ENCODE measurements at regions not wholly inside any gene's neighbourhood (a gene's known extent, or its start where the extent isn't known, plus 50 kb on each side); places are given as distances from the start of the nearest gene placed in this dataset.

GRCh38 chr18:67933271-67933670 is 416.8 kb upstream of the DSEL start:
- WGBS, 2 donors: 88 to 90% methylated on average over 1 of the region's 1 CpG
- no peak overlapping the region for H3K27ac ChIP-seq (ENCODE audit: low read depth in 1 of 2, low read length in 2 of 2)
- DNase-seq (no peak), ATAC-seq (ENCODE audit: low FRiP score) (no peak)
- no peaks in the 10 kb centered on the region for H3K4me1 ChIP-seq (ENCODE audit: control insufficient read depth in 1 of 2, insufficient read depth in 2 of 2, low read length in 2 of 2)
- H3K27me3 ChIP-seq (ENCODE audit: control insufficient read depth in 1 of 2, insufficient read depth in 2 of 2, low read length in 1 of 2): no peaks in the 10 kb centered on the region
- H3K9me3 ChIP-seq (ENCODE audit: control insufficient read depth, low read length): no peaks in the 10 kb centered on the region
- no peaks in the 10 kb centered on the region for H3K36me3 ChIP-seq (ENCODE audit: control insufficient read depth in 1 of 2, insufficient read depth in 2 of 2, low read length in 1 of 2)
- intact Hi-C loops (cut with DNase I): no loop called here
- no peak overlapping the region for H3K4me3 ChIP-seq (ENCODE audit: low read length in 2 of 2)

- DNase-seq (no peak), ATAC-seq (ENCODE audit: low FRiP score) (no peak)
- Histone ChIP-seq H3K27me3 (ENCODE audit: control insufficient read depth in 1 of 2, insufficient read depth in 2 of 2, low read length in 1 of 2) (no peaks in the 10 kb centered on the region), H3K9me3 (ENCODE audit: control insufficient read depth, low read length) (no peaks in the 10 kb centered on the region), H3K36me3 (ENCODE audit: control insufficient read depth in 1 of 2, insufficient read depth in 2 of 2, low read length in 1 of 2) (no peaks in the 10 kb centered on the region), H3K27ac (ENCODE audit: low read depth in 1 of 2, low read length in 2 of 2) (no peak overlapping the region), H3K4me3 (ENCODE audit: low read length in 2 of 2) (no peak overlapping the region), H3K4me1 (ENCODE audit: control insufficient read depth in 1 of 2, insufficient read depth in 2 of 2, low read length in 2 of 2) (no peaks in the 10 kb centered on the region)
- 24 to 33% methylated on average over 2 of the region's 2 CpGs for WGBS, 2 donors
- intact Hi-C loops (cut with DNase I): no loop called here
These were observed 415.8 kb upstream of the DSEL start for GRCh38 chr18:67932271-67932670.

- DNase-seq (no peak), ATAC-seq (ENCODE audit: low FRiP score) (no peak)
- H3K9me3 ChIP-seq (ENCODE audit: control insufficient read depth, low read length): no peaks in the 10 kb centered on the region
- H3K27ac ChIP-seq (ENCODE audit: low read depth in 1 of 2, low read length in 2 of 2): no peak overlapping the region
- H3K4me1 ChIP-seq (ENCODE audit: control insufficient read depth in 1 of 2, insufficient read depth in 2 of 2, low read length in 2 of 2): no peaks in the 10 kb centered on the region
- no peaks in the 10 kb centered on the region for H3K27me3 ChIP-seq (ENCODE audit: control insufficient read depth in 1 of 2, insufficient read depth in 2 of 2, low read length in 1 of 2)
- 95 to 99% methylated on average over 4 of the region's 4 CpGs for WGBS, 2 donors
- intact Hi-C loops (cut with DNase I): no loop called here
- H3K36me3 ChIP-seq (ENCODE audit: control insufficient read depth in 1 of 2, insufficient read depth in 2 of 2, low read length in 1 of 2): no peaks in the 10 kb centered on the region
- H3K4me3 ChIP-seq (ENCODE audit: low read length in 2 of 2): no peak overlapping the region
These were observed 410.7 kb upstream of the DSEL start for GRCh38 chr18:67926929-67927864.

DNA sequence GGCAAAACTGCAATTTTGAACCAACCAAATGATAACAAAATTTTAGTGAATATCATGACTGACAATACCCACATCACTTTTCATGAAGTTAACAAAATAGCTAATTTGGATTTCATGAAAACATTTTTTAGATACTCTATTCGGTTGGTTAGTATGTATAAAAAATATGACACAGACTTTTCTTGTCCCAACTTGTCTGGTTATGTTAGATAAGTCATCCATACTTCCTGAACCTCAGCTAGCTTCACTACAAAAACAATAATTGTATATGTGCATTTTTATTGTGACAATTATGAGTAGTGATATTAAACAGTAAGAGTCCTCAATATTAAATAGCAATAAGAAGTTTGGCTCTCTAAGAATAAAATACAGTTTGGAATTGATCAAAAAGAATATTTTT is 408.1 kb upstream of the DSEL start:
- 65 to 66% methylated on average over 1 of the region's 1 CpG for WGBS, 2 donors
- no peaks in the 10 kb centered on the region for H3K27me3 ChIP-seq (ENCODE audit: control insufficient read depth in 1 of 2, insufficient read depth in 2 of 2, low read length in 1 of 2)
- intact Hi-C loops (cut with DNase I): no loop called here
- H3K4me1 ChIP-seq (ENCODE audit: control insufficient read depth in 1 of 2, insufficient read depth in 2 of 2, low read length in 2 of 2): no peaks in the 10 kb centered on the region
- no peaks in the 10 kb centered on the region for H3K36me3 ChIP-seq (ENCODE audit: control insufficient read depth in 1 of 2, insufficient read depth in 2 of 2, low read length in 1 of 2)
- H3K27ac ChIP-seq (ENCODE audit: low read depth in 1 of 2, low read length in 2 of 2): no peak overlapping the region
- no peak for DNase-seq
- H3K4me3 ChIP-seq (ENCODE audit: low read length in 2 of 2): no peak overlapping the region
- no peak for ATAC-seq (ENCODE audit: low FRiP score)
- H3K9me3 ChIP-seq (ENCODE audit: control insufficient read depth, low read length): no peaks in the 10 kb centered on the region

GRCh38 chr18:67919316-67919715 is 402.8 kb upstream of the DSEL start:
- intact Hi-C loops (cut with DNase I): no loop called here
- Histone ChIP-seq H3K4me3 (ENCODE audit: low read length in 2 of 2) (no peak overlapping the region), H3K9me3 (ENCODE audit: control insufficient read depth, low read length) (no peaks in the 10 kb centered on the region), H3K36me3 (ENCODE audit: control insufficient read depth in 1 of 2, insufficient read depth in 2 of 2, low read length in 1 of 2) (no peaks in the 10 kb centered on the region), H3K27ac (ENCODE audit: low read depth in 1 of 2, low read length in 2 of 2) (no peak overlapping the region), H3K4me1 (ENCODE audit: control insufficient read depth in 1 of 2, insufficient read depth in 2 of 2, low read length in 2 of 2) (no peaks in the 10 kb centered on the region), H3K27me3 (ENCODE audit: control insufficient read depth in 1 of 2, insufficient read depth in 2 of 2, low read length in 1 of 2) (no peaks in the 10 kb centered on the region)
- DNase-seq: no peak
- ATAC-seq (ENCODE audit: low FRiP score): no peak
- 97 to 100% methylated on average over 1 of the region's 1 CpG for WGBS, 2 donors

GRCh38 chr18:67916097-67916496 is 399.6 kb upstream of the DSEL start:
- no peaks in the 10 kb centered on the region for H3K4me1 ChIP-seq (ENCODE audit: control insufficient read depth in 1 of 2, insufficient read depth in 2 of 2, low read length in 2 of 2)

GRCh38 chr18:67913040-67913439 is 396.5 kb upstream of the DSEL start:
- ATAC-seq (ENCODE audit: low FRiP score) (no peak), DNase-seq (no peak)
- Histone ChIP-seq H3K4me1 (ENCODE audit: control insufficient read depth in 1 of 2, insufficient read depth in 2 of 2, low read length in 2 of 2) (no peaks in the 10 kb centered on the region), H3K27ac (ENCODE audit: low read depth in 1 of 2, low read length in 2 of 2) (no peak overlapping the region), H3K36me3 (ENCODE audit: control insufficient read depth in 1 of 2, insufficient read depth in 2 of 2, low read length in 1 of 2) (no peaks in the 10 kb centered on the region), H3K27me3 (ENCODE audit: control insufficient read depth in 1 of 2, insufficient read depth in 2 of 2, low read length in 1 of 2) (no peaks in the 10 kb centered on the region), H3K4me3 (ENCODE audit: low read length in 2 of 2) (no peak overlapping the region), H3K9me3 (ENCODE audit: control insufficient read depth, low read length) (no peaks in the 10 kb centered on the region)
- 49 to 94% methylated on average over 1 of the region's 1 CpG for WGBS, 2 donors
- intact Hi-C loops (cut with DNase I): no loop called here

More at GRCh38 chr18:67916097-67916496, 399.6 kb upstream of the DSEL start:
- Histone ChIP-seq H3K27ac (ENCODE audit: low read depth in 1 of 2, low read length in 2 of 2) (no peak overlapping the region), H3K27me3 (ENCODE audit: control insufficient read depth in 1 of 2, insufficient read depth in 2 of 2, low read length in 1 of 2) (no peaks in the 10 kb centered on the region), H3K36me3 (ENCODE audit: control insufficient read depth in 1 of 2, insufficient read depth in 2 of 2, low read length in 1 of 2) (no peaks in the 10 kb centered on the region), H3K4me3 (ENCODE audit: low read length in 2 of 2) (no peak overlapping the region), H3K9me3 (ENCODE audit: control insufficient read depth, low read length) (no peaks in the 10 kb centered on the region)
- WGBS, 2 donors: 72 to 88% methylated on average over 7 of the region's 7 CpGs
- ATAC-seq (ENCODE audit: low FRiP score) (no peak), DNase-seq (no peak)
- intact Hi-C loops (cut with DNase I): no loop called here

GRCh38 chr18:67901573-67901972 is 385.1 kb upstream of the DSEL start:
- H3K36me3 ChIP-seq (ENCODE audit: control insufficient read depth in 1 of 2, insufficient read depth in 2 of 2, low read length in 1 of 2): no peaks in the 10 kb centered on the region
- 87 to 89% methylated on average over 5 of the region's 5 CpGs for WGBS, 2 donors
- DNase-seq (no peak), ATAC-seq (ENCODE audit: low FRiP score) (no peak)
- no peaks in the 10 kb centered on the region for H3K4me1 ChIP-seq (ENCODE audit: control insufficient read depth in 1 of 2, insufficient read depth in 2 of 2, low read length in 2 of 2)
- no peak overlapping the region for H3K27ac ChIP-seq (ENCODE audit: low read depth in 1 of 2, low read length in 2 of 2)
- H3K27me3 ChIP-seq (ENCODE audit: control insufficient read depth in 1 of 2, insufficient read depth in 2 of 2, low read length in 1 of 2): no peaks in the 10 kb centered on the region
- intact Hi-C loops (cut with DNase I): no loop called here
- no peaks in the 10 kb centered on the region for H3K9me3 ChIP-seq (ENCODE audit: control insufficient read depth, low read length)
- no peak overlapping the region for H3K4me3 ChIP-seq (ENCODE audit: low read length in 2 of 2)

- no peak overlapping the region for H3K4me3 ChIP-seq (ENCODE audit: low read length in 2 of 2)
- no peaks in the 10 kb centered on the region for H3K27me3 ChIP-seq (ENCODE audit: control insufficient read depth in 1 of 2, insufficient read depth in 2 of 2, low read length in 1 of 2)
- intact Hi-C loops (cut with DNase I): no loop called here
- no peaks in the 10 kb centered on the region for H3K9me3 ChIP-seq (ENCODE audit: control insufficient read depth, low read length)
- H3K27ac ChIP-seq (ENCODE audit: low read depth in 1 of 2, low read length in 2 of 2): no peak overlapping the region
- ATAC-seq (ENCODE audit: low FRiP score): no peak
- WGBS, 2 donors: 17 to 37% methylated on average over 1 of the region's 1 CpG
- no peaks in the 10 kb centered on the region for H3K4me1 ChIP-seq (ENCODE audit: control insufficient read depth in 1 of 2, insufficient read depth in 2 of 2, low read length in 2 of 2)
- H3K36me3 ChIP-seq (ENCODE audit: control insufficient read depth in 1 of 2, insufficient read depth in 2 of 2, low read length in 1 of 2): no peaks in the 10 kb centered on the region
- no peak for DNase-seq
These were observed 379.9 kb upstream of the DSEL start for GRCh38 chr18:67896451-67896850.

Measured in aorta (tissue), 5 donors.